HepG2 (cell line): ENCODE measurements at regions not wholly inside any gene's neighbourhood (a gene's known extent, or its start where the extent isn't known, plus 50 kb on each side); places are given as distances from the start of the nearest gene placed in this dataset.

ENCODE experiments used
- ATAC-seq: fragments of 200-7000 bp; cut with Tn5 transposase; 3 replicates; pipeline ENCODE4 v1.9.1; 2020; ENCODE audit warnings: mild to moderate bottlenecking, moderate library complexity
- BruUV-seq: library from RNA; stranded (reverse); fragments of 400-500 nt; replicated peaks from 2 replicates; lab custom pipeline; 2021; lab: Mats Ljungman, UMichigan
- CTCF ChIA-PET: fragments of 300-600 bp; formaldehyde crosslinking; extraction: SDS; loops from one replicate; lab custom pipeline; 2021; ENCODE audit warnings: low total read pairs, inconsistent platforms, low intra/inter-chr PET ratio; lab: Yijun Ruan, JAX
- POLR2A ChIA-PET: fragments of 350-600 bp; sonication (Branson Sonifier 250); formaldehyde crosslinking; loops from one replicate; lab custom pipeline; 2020; ENCODE audit warnings: antibody characterized with exemption, inconsistent platforms; lab: Yijun Ruan, JAX
- DNase-seq: peaks from one replicate; pipeline ENCODE4 v3.0.0-alpha.2; 2015; ENCODE audit warnings: low spot score
- FAIRE-seq: peaks from 3 replicates; lab custom pipeline; 2011; peaks lifted over from hg19 to GRCh38; lab: Jason Lieb, UNC
- H2AFZ ChIP-seq: one replicate; pipeline ENCODE4 v1.6.1; 2011; ENCODE audit warnings: low read length, inconsistent platforms
- H3K27ac ChIP-seq: fragments of 300-600 bp; 3 replicates; pipeline ENCODE4 v1.8.0; 2011; ENCODE audit warnings: mixed run types, mild to moderate bottlenecking, mixed read lengths, low read length, inconsistent platforms; ENCODE audit not compliant: insufficient read depth; ENCODE audit errors: extremely low read length
- H3K27me3 ChIP-seq, 2 experiments: fragments of 200-600 bp in 1 of 2; 2 replicates in 1 of 2; 3 replicates in 1 of 2; pipeline versions ENCODE4 v1.6.0 to v1.8.0; 2011; ENCODE audit warnings: low read length in 2 of 2, mild to moderate bottlenecking in 2 of 2, moderate library complexity in 2 of 2, inconsistent platforms in 1 of 2; ENCODE audit not compliant: insufficient read depth in 2 of 2, control insufficient read depth in 1 of 2
- H3K36me3 ChIP-seq, 2 experiments: fragments of 200-600 bp in 1 of 2; replicated peaks in 1 of 2; 2 replicates in 1 of 2; 3 replicates in 1 of 2; pipeline versions ENCODE4 v1.5.1 to v1.8.0; 2011; ENCODE audit warnings: low read length in 2 of 2, inconsistent platforms in 1 of 2; ENCODE audit not compliant: insufficient read depth in 2 of 2, control insufficient read depth in 1 of 2
- H3K4me1 ChIP-seq: 2 replicates; pipeline ENCODE4 v1.5.1; 2012; ENCODE audit warnings: low read length, inconsistent platforms; ENCODE audit not compliant: insufficient read depth
- H3K4me2 ChIP-seq: 2 replicates; pipeline ENCODE4 v1.6.0; 2011; ENCODE audit warnings: low read depth, low read length, inconsistent platforms
- H3K4me3 ChIP-seq, 3 experiments: fragments of 200-600 bp in 1 of 3; sonication (generic), shearing (Covaris generic) in 1 of 3; replicated peaks in 1 of 3; 2 replicates each; pipeline ENCODE4 v1.5.1; 2011 to 2016; ENCODE audit warnings: low read length in 3 of 3, inconsistent platforms in 2 of 3, low read depth in 2 of 3, mild to moderate bottlenecking in 2 of 3, control low read depth in 1 of 3, mixed read lengths in 1 of 3; ENCODE audit not compliant: insufficient read depth in 1 of 3
- H3K79me2 ChIP-seq: one replicate; pipeline ENCODE4 v1.6.1; 2011; ENCODE audit warnings: low read length, inconsistent platforms; ENCODE audit not compliant: insufficient read depth
- H3K9ac ChIP-seq: 2 replicates; pipeline ENCODE4 v1.6.0; 2011; ENCODE audit warnings: mild to moderate bottlenecking, low read depth, low read length, inconsistent platforms; ENCODE audit not compliant: insufficient read depth
- H3K9me3 ChIP-seq: 2 replicates; pipeline ENCODE4 v1.5.1; 2012; ENCODE audit warnings: mild to moderate bottlenecking, low read length
- H4K20me1 ChIP-seq: 2 replicates; pipeline ENCODE4 v1.6.0; 2011; ENCODE audit warnings: inconsistent platforms, mild to moderate bottlenecking, low read length, moderate library complexity; ENCODE audit not compliant: insufficient read depth
- ASH2L ChIP-seq: fragments of 300-600, 200-600 bp; sonication (generic); IDR thresholded peaks from 2 replicates; pipeline ENCODE4 v1.7.0; 2017; ENCODE audit warnings: low read depth, mild to moderate bottlenecking, moderate library complexity, mixed read lengths, low read length; ENCODE audit not compliant: insufficient read length
- GTF2F1 ChIP-seq: fragments of 150-350 bp; IDR thresholded peaks from 2 replicates; pipeline ENCODE4 v1.6.1; 2014; ENCODE audit warnings: low read length
- SOX5 ChIP-seq: IDR thresholded peaks from 2 replicates; pipeline ENCODE4 v1.6.1; 2016; ENCODE audit warnings: borderline replicate concordance
- ZNF569 ChIP-seq: sonication (generic); formaldehyde crosslinking; IDR thresholded peaks from 2 replicates; pipeline ENCODE4 v1.5.0; 2020; ENCODE audit warnings: mild to moderate bottlenecking, missing genetic modification reagents, moderate library complexity, borderline replicate concordance
- ZNF660 ChIP-seq: sonication (generic); formaldehyde crosslinking; IDR thresholded peaks from 2 replicates; pipeline ENCODE4 v1.5.1; 2020; ENCODE audit warnings: mild to moderate bottlenecking, low read depth, missing genetic modification reagents, borderline replicate concordance
- ZNF674 ChIP-seq: sonication (generic); formaldehyde crosslinking; IDR thresholded peaks from 2 replicates; pipeline ENCODE4 v1.5.0; 2020; ENCODE audit warnings: low read depth, mild to moderate bottlenecking, missing genetic modification reagents
- ZNF7 ChIP-seq: IDR thresholded peaks from 2 replicates; pipeline ENCODE4 v1.6.1; 2016; ENCODE audit warnings: missing biosample characterization, missing genetic modification reagents
- ZNF850 ChIP-seq: sonication (generic); formaldehyde crosslinking; conservative IDR thresholded peaks from 2 replicates; pipeline ENCODE4 v1.9.0; 2021; ENCODE audit warnings: mild to moderate bottlenecking, missing genetic modification reagents
- WGBS: methylation state at CpG from one replicate; pipeline ENCODE4 v1.1.6; 2017; ENCODE audit warnings: low lambda C conversion rate; 5-methylcytosine and 5-hydroxymethylcytosine counted together
- in situ Hi-C: cut with HindIII; loops from 2 replicates; pipeline ENCODE4 v1.10.0; 2017; ENCODE audit warnings: low pct_unique_long_range_greater_than_20kb; ENCODE audit not compliant: extremely low pct_ligation_motif_present
- intact Hi-C: fragments of 100-400 bp; cut with micrococcal nuclease; formaldehyde crosslinking; loops from one replicate; pipeline ENCODE4 v1.10.0; 2022; ENCODE audit not compliant: unreplicated experiment
- TF ChIP-seq, protein P1 (sequence below): sonication (generic); formaldehyde crosslinking; IDR thresholded peaks from 2 replicates; pipeline ENCODE4 v1.5.1; 2020; ENCODE audit warnings: mild to moderate bottlenecking, missing genetic modification reagents, borderline replicate concordance

DNA sequence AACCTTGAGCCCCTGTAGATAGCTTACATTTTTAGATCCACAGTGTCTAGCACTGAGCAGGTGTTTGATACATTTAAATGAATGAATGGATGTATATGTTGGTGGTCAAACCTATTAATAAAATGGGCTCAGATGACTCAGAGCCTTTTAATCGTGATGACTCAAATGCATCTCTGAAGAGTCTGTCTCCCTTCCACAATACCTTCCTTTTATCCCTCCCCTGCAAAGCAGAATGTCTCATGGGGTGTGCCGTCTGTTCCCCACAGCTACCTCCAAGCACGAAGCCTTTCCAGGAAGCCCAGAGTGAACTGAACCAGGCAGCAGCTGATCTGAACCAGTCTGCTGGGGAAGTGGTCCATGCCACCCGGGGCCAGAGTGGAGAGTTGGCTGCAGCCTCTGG is 303.5 kb upstream of the TPM1 start:
- DNase-seq: no peak
- ChIA-PET CTCF (no interaction called here), POLR2A (no interaction called here)
- intact Hi-C loops (no loop called here), in situ Hi-C loops (no loop called here)
- no peak overlapping the region for H2AFZ ChIP-seq
- H4K20me1 ChIP-seq: no peaks in the 10 kb centered on the region
- H3K9me3 ChIP-seq: no peaks in the 10 kb centered on the region
- H3K79me2 ChIP-seq: no peaks in the 10 kb centered on the region
- H3K9ac ChIP-seq: no peak overlapping the region
- H3K4me1 ChIP-seq: peaks cover 11% of the 10 kb centered on the region; the same call in 1 of the 2 replicates
- no TSS peak for BruUV-seq
- peaks cover 0 to 2% of the 10 kb centered on the region in 2 experiments; a peak in 2 of 5 replicates for H3K36me3 ChIP-seq
- H3K4me2 ChIP-seq: no peak overlapping the region
- TF ChIP-seq ZNF850 (CRISPR knock-in tag): no peak
- no peak for TF ChIP-seq GTF2F1
- TF ChIP-seq ASH2L: no peak
- TF ChIP-seq ZNF569 (CRISPR knock-in tag): no peak
- TF ChIP-seq ZNF7: no peak
- TF ChIP-seq SOX5 (CRISPR knock-in tag): no peak
- TF ChIP-seq ZNF674 (CRISPR knock-in tag): no peak
- TF ChIP-seq, protein P1, sequence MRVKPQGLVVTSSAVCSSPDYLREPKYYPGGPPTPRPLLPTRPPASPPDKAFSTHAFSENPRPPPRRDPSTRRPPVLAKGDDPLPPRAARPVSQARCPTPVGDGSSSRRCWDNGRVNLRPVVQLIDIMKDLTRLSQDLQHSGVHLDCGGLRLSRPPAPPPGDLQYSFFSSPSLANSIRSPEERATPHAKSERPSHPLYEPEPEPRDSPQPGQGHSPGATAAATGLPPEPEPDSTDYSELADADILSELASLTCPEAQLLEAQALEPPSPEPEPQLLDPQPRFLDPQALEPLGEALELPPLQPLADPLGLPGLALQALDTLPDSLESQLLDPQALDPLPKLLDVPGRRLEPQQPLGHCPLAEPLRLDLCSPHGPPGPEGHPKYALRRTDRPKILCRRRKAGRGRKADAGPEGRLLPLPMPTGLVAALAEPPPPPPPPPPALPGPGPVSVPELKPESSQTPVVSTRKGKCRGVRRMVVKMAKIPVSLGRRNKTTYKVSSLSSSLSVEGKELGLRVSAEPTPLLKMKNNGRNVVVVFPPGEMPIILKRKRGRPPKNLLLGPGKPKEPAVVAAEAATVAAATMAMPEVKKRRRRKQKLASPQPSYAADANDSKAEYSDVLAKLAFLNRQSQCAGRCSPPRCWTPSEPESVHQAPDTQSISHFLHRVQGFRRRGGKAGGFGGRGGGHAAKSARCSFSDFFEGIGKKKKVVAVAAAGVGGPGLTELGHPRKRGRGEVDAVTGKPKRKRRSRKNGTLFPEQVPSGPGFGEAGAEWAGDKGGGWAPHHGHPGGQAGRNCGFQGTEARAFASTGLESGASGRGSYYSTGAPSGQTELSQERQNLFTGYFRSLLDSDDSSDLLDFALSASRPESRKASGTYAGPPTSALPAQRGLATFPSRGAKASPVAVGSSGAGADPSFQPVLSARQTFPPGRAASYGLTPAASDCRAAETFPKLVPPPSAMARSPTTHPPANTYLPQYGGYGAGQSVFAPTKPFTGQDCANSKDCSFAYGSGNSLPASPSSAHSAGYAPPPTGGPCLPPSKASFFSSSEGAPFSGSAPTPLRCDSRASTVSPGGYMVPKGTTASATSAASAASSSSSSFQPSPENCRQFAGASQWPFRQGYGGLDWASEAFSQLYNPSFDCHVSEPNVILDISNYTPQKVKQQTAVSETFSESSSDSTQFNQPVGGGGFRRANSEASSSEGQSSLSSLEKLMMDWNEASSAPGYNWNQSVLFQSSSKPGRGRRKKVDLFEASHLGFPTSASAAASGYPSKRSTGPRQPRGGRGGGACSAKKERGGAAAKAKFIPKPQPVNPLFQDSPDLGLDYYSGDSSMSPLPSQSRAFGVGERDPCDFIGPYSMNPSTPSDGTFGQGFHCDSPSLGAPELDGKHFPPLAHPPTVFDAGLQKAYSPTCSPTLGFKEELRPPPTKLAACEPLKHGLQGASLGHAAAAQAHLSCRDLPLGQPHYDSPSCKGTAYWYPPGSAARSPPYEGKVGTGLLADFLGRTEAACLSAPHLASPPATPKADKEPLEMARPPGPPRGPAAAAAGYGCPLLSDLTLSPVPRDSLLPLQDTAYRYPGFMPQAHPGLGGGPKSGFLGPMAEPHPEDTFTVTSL (CRISPR knock-in tag): no peak
- TF ChIP-seq ZNF660 (CRISPR knock-in tag): no peak
- no peaks in the 10 kb centered on the region for H3K27me3 ChIP-seq
- H3K27ac ChIP-seq: no peak overlapping the region
- ATAC-seq: no peak
- 83% methylated on average over 4 of the region's 4 CpGs for WGBS
- H3K4me3 ChIP-seq: no peak overlapping the region
- no peak for FAIRE-seq
